GM12891 (cell line): ENCODE measurements at regions not wholly inside any gene's neighbourhood (a gene's known extent, or its start where the extent isn't known, plus 50 kb on each side); places are given as distances from the start of the nearest gene placed in this dataset.

Source experiments
- DNase-seq: peaks from one replicate; pipeline ENCODE4 v3.0.0; 2011; ENCODE audit warnings: low spot score; ENCODE audit not compliant: insufficient read length
- FAIRE-seq: peaks from 2 replicates; lab custom pipeline; 2011; peaks lifted over from hg19 to GRCh38; lab: Jason Lieb, UNC
- PAX5 ChIP-seq: IDR thresholded peaks from 2 replicates; pipeline ENCODE4 v1.6.1; 2011; ENCODE audit warnings: low read length, moderate library complexity, mild to moderate bottlenecking; ENCODE audit not compliant: insufficient read depth, severe bottlenecking
- POLR2A ChIP-seq: IDR thresholded peaks from 2 replicates; pipeline ENCODE4 v1.6.1; 2011; ENCODE audit warnings: low read depth, low read length, control low read depth
- POLR2AphosphoS5 ChIP-seq: IDR thresholded peaks from 2 replicates; pipeline ENCODE4 v1.6.1; 2011; ENCODE audit warnings: low read depth, low read length, control low read depth
- POU2F2 ChIP-seq: IDR thresholded peaks from 2 replicates; pipeline ENCODE4 v1.6.1; 2011; ENCODE audit warnings: low read depth, mild to moderate bottlenecking, control low read depth, low read length, moderate library complexity
- SPI1 ChIP-seq: IDR thresholded peaks from 2 replicates; pipeline ENCODE4 v1.6.1; 2011; ENCODE audit warnings: low read depth, low read length, control low read depth
- TAF1 ChIP-seq: IDR thresholded peaks from 2 replicates; pipeline ENCODE4 v1.6.1; 2011; ENCODE audit warnings: low read depth, low read length, control low read depth

DNA sequence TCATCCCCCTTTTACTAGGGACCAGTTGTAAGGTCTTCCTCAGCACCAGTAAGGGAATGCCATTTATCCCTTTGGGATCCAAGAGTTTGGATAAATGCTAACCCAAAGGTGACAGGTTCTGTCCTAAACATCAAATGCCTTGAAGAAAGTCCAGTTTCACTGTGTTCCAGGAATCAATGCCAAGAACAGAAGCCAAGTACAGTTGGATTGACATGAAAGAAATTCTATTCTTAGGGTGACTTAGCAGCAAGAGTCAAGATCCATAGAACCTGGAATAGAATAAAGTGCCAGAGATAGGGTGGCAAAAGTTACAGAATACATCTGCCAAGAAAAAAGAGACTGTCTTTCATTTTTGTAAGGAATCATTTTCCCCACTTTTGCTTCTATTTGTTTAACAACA lies 94.9 kb upstream of the ADAMTS5 start:
- DNase-seq, result no peak
- no peak for FAIRE-seq
- TF ChIP-seq PAX5 (no peak), TAF1 (no peak), POU2F2 (no peak), POLR2AphosphoS5 (no peak), SPI1 (no peak), POLR2A (no peak)

DNA sequence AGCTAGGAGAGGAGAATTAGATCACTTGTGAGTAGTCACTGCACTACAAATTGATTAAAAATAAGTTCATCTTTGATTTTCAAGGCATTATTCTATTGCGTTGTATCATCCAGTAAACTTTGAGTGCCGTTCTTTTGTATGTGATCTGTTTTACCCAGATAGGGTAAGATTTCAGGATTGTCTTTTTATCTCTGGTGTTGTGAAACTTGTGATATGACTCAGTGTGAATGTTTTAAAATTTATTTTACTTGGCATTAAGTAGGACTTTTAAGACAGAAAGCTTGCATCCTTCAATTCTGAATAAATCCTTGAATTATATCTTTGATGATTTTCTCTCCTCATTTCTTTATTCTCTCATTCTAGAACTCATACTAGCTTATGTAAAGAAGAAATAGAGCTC lies 93.3 kb upstream of the ADAMTS5 start:
- DNase-seq, result no peak
- TF ChIP-seq POLR2AphosphoS5 (no peak), TAF1 (no peak), POLR2A (no peak), PAX5 (no peak), POU2F2 (no peak), SPI1 (no peak)
- no peak for FAIRE-seq

DNA sequence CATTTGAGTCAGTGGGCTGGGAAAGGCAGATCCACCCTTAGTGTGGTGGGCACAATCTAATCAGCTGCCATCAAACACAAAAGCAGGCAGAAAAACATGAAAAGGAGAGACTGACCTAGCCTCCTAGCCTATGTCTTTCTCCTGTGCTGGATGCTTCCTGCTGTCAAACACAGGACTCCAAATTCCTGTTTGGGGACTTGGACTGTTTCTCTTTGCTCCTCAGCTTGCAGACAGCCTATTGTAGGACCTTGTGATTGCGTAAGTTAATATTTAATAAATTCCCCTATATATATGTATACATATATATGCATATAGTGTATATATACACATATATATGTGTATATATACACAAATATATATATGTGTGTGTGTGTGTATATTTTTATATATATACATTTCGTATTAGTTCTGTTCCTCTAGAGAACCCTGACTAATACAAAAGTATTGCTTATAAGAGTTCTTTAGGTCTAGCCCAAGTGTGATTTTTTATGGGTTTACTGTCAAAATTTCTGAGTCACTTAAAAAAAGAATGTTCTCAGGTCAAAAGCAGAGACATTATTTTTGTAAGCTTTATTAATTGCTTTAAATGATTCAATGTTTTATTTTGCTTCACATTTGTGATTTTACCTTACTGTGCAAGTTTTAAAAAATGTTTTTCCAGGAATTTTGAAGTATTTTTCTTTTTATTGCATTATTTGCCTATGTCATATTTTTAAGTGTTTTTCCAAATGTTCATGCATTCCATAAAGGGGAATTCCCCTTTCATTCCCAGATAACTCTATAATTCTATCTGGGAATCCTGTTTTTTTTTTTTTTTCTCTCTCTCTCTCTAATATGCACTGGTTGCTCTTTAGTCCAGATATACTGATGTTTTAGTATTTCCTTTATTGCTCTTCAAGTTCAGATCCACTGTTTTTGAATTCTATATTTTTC lies 92.1 kb upstream of the ADAMTS5 start:
- TF ChIP-seq TAF1 (no peak), POLR2A (no peak), PAX5 (no peak), POU2F2 (no peak), SPI1 (no peak), POLR2AphosphoS5 (no peak)
- FAIRE-seq, result no peak
- no peak for DNase-seq

DNA sequence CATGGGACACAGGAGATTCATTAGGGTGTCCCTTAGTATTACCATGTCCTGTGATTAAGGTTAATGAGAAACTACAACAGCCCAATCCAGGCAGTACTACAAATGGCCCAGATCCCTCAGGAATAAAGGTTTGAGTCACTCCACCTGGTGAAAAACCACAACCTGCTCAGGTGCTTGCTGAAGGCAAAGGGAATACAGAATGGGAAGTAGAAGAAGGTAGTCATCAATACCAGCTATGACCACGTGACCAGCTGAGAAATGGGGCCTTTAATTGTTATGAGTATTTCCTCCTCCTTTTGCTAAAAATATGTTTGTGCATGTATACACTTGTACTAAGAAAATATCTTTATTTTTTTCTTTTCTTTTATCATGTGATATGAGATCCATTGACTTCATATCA lies 91.1 kb upstream of the ADAMTS5 start:
- TF ChIP-seq SPI1 (no peak), TAF1 (no peak), PAX5 (no peak), POLR2A (no peak), POU2F2 (no peak), POLR2AphosphoS5 (no peak)
- no peak for DNase-seq
- FAIRE-seq, result no peak

DNA sequence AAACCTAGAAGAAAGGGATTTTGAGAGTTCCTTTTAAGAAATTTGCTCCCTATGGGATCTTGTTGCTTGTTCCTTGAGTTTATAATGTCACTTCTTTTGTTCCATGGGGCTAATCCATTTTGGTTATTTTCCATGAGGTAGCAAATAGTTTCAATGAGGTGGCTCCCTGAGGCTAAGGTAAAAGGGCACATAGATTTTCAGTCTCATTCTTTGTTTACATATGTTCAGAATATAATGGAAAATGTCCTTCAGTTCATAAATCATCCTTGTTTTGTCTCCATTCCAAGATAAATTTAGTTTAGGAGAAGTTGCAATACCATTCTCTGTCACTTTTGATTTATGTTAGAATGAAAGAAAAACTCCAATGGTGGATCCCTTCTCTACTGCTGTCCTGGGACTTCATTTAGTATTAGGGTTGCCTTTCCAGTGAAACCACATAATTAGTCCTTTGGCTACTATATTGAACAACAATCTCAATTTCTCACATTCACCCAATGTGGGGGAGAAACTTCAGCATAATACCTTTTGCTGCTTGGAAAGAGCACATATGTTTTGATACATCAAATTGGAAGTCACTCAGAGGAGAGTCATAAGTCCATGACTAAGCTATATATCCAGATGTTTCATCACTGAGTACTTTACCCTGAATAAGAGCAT lies 80.9 kb upstream of the ADAMTS5 start:
- no peak for DNase-seq
- TF ChIP-seq POLR2A, result no peak
- TF ChIP-seq SPI1, result no peak
- TF ChIP-seq PAX5, result no peak
- no peak for TF ChIP-seq POLR2AphosphoS5
- no peak for TF ChIP-seq POU2F2
- no peak for TF ChIP-seq TAF1
- FAIRE-seq, result no peak

DNA sequence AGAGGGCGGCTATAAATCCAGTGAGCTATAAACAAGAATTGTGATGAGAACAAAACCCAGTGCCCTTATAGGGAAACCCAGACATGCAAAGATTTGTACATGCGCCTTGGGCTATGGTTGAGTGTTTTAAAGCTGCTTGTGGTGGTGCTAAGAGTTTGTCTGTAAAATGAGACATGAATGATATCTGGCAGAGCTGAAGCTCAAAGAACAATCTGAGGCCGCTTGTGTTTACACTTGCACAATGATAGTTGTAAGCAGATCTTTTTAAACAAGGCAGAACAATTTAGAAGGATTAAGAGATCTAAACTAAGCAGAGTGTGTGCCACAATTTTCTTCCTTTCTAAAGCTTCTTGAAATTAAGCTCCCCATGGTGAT lies 80.4 kb upstream of the ADAMTS5 start:
- TF ChIP-seq PAX5 (no peak), POLR2AphosphoS5 (no peak), POU2F2 (no peak), TAF1 (no peak), POLR2A (no peak), SPI1 (no peak)
- DNase-seq, result no peak
- no peak for FAIRE-seq

DNA sequence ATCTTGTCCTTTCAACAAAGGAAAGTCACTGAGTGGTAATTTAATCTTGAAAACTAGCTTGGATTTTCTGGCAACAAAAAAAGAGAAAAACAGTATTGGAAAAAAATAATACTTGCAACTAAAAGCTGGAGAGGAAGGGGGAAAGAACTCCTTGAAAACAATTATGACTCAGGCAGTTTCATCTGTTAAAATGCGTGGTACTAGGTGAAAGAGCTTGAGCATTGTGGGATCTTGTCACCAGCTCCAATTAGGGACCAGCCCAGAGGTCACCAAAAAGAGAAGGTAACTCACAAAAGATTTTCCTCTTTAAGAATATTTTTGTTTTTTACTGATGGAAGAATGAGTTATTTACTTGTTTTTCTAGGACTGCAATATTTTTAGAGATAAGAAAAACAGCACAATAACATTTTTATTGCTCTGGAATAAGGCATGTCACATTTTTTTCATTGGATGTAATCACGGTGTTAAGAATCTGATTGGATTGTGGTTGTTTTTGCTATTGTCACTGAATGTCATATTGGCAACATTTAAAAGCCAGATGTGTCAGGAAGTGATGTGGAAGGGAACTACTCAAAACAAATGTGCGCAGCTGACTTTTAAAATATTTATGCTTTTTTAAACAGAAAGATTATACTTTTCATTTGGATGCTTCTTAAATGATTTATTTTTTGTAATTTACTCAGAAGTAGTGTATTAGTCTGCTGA lies 78.5 kb upstream of the ADAMTS5 start:
- DNase-seq, result no peak
- TF ChIP-seq SPI1 (no peak), PAX5 (no peak), POLR2A (no peak), POU2F2 (no peak), TAF1 (no peak)
- FAIRE-seq, result no peak

DNA sequence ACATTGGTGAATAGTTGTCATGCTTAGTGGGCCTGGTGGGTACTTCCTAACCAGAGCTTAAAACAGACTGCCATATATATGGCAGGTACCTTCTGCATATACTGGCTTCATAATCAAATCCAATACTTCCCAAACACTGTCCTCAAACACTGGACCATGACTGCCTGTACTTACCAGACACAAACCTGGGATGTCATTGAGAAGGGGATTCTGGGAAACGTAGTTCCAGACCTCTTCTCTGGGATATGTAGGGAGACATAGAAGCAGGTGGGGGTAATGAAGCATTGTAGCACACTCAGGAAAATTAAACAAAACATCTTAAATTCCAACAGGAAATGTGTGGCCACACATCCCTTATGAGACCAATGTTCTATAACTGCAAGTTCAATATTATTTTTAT lies 76.5 kb upstream of the ADAMTS5 start:
- DNase-seq (no peak), FAIRE-seq (no peak)
- TF ChIP-seq TAF1 (no peak), POLR2A (no peak), SPI1 (no peak), PAX5 (no peak), POLR2AphosphoS5 (no peak), POU2F2 (no peak)

DNA sequence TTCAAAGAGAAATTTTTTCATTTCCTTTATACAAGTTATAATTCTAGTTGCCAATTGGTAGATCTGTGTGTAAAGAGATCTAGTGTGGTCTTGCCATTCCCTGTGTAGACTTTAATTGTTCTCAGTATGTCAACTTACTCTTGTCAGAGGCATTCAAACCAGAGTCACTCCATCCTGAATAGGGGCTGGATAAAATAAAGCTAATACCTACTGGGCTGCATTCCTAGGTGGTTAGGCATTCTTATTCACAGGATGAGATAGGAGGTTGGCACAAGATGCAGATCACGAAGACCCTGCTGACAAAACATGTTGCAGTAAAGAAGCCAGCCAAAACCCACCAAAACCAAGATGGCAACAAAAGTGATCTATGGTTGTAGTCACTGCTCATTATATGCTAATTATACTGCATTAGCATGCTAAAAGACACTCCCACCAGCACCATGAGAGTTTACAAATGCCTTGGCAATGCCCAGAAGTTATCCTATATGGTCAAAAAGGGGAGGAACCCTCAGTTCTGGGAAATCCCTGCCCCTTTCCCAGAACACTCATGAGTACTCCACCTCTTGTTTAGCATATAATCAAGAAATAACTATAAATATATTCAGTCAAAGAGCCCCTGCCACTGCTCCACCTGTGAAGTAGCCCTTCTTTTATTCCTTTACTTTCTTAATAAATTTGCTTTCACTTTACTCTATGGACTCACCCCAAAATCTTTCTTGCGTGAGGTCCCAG lies 74.0 kb upstream of the ADAMTS5 start:
- FAIRE-seq (no peak), DNase-seq (no peak)
- TF ChIP-seq POLR2A, result no peak
- no peak for TF ChIP-seq SPI1
- TF ChIP-seq POU2F2, result no peak
- TF ChIP-seq TAF1, result no peak
- TF ChIP-seq PAX5, result no peak
- TF ChIP-seq POLR2AphosphoS5, result no peak
